ENCODE measurements at regions not wholly inside any gene's neighbourhood (a gene's known extent, or its start where the extent isn't known, plus 50 kb on each side); places are given as distances from the start of the nearest gene placed in this dataset.
"Not testable (repeated sequence)": the region's sequence is repeated elsewhere in the genome, so short reads cannot be mapped to it uniquely, and the experiment has no call there.

DNA sequence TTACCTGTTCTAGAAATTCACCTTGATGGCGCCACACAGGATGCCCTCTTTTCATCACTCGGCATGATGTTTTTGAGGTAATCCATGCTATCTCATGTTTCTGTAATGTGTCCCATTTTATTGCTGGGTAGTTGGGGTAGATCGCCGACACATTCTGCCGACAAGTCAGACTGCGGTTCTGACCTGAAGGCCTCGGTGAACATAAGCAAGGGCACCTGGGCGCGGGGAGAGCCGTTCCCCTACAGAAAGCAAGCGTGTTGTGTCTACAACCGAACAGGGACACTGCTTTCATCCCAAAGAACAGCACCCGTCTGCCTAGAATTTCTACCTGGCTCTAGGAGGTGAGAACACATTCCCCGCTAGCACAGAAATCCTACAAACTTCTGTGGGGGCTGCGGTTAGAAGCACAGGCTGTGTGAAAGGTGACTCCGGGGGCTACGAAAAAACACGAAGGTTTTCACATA is 149.2 kb downstream of the PPIAL4G start:
- no peaks in the 10 kb centered on the region for H3K9me3 ChIP-seq (ENCODE audit: severe bottlenecking)
- peaks cover 8% of the 10 kb centered on the region for H3K4me1 ChIP-seq (ENCODE audit: insufficient read depth, poor library complexity, severe bottlenecking)
- ATAC-seq (ENCODE audit: low read depth) (peak; percentile 4; the same call in 2 of the 3 replicates), DNase-seq (ENCODE audit: low spot score) (no peak)
- TF ChIP-seq, protein P1, sequence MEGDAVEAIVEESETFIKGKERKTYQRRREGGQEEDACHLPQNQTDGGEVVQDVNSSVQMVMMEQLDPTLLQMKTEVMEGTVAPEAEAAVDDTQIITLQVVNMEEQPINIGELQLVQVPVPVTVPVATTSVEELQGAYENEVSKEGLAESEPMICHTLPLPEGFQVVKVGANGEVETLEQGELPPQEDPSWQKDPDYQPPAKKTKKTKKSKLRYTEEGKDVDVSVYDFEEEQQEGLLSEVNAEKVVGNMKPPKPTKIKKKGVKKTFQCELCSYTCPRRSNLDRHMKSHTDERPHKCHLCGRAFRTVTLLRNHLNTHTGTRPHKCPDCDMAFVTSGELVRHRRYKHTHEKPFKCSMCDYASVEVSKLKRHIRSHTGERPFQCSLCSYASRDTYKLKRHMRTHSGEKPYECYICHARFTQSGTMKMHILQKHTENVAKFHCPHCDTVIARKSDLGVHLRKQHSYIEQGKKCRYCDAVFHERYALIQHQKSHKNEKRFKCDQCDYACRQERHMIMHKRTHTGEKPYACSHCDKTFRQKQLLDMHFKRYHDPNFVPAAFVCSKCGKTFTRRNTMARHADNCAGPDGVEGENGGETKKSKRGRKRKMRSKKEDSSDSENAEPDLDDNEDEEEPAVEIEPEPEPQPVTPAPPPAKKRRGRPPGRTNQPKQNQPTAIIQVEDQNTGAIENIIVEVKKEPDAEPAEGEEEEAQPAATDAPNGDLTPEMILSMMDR (IDR thresholded peaks at IDR 0.05; ENCODE audit: poor library complexity, severe bottlenecking), result no peak
- H3K27ac ChIP-seq (ENCODE audit: poor library complexity, severe bottlenecking), result peak overlapping the region; percentile 47
- H3K4me3 ChIP-seq (ENCODE audit: severe bottlenecking), result peak overlapping the region; percentile 37
- no peaks in the 10 kb centered on the region for H3K27me3 ChIP-seq (ENCODE audit: insufficient read depth, poor library complexity, severe bottlenecking)
- H3K36me3 ChIP-seq (ENCODE audit: low read depth), result no peaks in the 10 kb centered on the region

DNA sequence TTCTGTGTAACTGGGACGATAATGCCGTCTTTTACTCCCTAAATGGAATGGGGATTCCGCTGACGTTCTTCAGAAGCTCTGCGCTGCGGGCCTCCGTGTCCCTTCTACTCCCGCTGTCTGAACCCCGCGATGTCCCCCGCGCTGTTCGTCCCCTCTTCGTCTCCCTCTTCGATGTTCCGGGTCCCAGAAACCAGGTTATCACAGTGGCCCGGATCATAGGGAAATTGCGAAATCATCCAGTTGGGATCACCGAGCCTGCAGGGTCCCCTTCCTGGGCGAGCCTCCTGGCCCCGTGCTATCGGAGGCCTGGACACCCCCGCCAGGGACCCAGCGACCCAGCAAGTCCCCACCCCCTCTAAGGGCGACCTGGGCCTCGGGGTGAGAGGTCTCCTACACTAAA is 154.2 kb downstream of the PPIAL4G start:
- Histone ChIP-seq H3K36me3 (ENCODE audit: low read depth) (no peaks in the 10 kb centered on the region), H3K27me3 (ENCODE audit: insufficient read depth, poor library complexity, severe bottlenecking) (no peaks in the 10 kb centered on the region)

DNA sequence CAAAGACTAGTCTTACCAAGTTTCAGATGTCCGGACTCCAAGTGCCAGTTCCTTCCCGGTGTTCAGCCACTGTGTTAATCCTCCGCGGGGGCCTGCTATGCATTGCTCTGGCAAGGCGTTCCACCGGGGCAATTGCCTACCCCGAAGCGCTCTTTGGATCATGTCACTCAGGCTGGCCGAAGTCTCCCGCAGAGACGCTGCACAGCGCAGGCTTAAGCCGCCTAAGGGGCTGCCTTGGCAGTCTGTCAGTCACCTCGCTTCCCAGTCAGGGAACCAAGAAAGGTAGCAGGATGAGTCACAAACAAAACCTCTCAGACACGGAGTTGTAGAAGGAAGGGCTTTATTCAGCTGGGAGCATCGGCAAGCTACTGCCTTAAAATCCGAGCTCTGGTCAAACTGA is 158.1 kb downstream of the PPIAL4G start:
- not testable (repeated sequence) for H3K36me3 ChIP-seq (ENCODE audit: low read depth); H3K4me1 ChIP-seq (ENCODE audit: insufficient read depth, poor library complexity, severe bottlenecking); DNase-seq (ENCODE audit: low spot score); H3K9me3 ChIP-seq (ENCODE audit: severe bottlenecking); H3K27ac ChIP-seq (ENCODE audit: poor library complexity, severe bottlenecking); H3K27me3 ChIP-seq (ENCODE audit: insufficient read depth, poor library complexity, severe bottlenecking); ATAC-seq (ENCODE audit: low read depth); H3K4me3 ChIP-seq (ENCODE audit: severe bottlenecking)

More for the DNA sequence above, 154.2 kb downstream of the PPIAL4G start:
- TF ChIP-seq, protein P1 (IDR thresholded peaks at IDR 0.05; ENCODE audit: poor library complexity, severe bottlenecking), result no peak
- H3K4me1 ChIP-seq (ENCODE audit: insufficient read depth, poor library complexity, severe bottlenecking), result peaks cover 8% of the 10 kb centered on the region
- H3K4me3 ChIP-seq (ENCODE audit: severe bottlenecking), result no peak overlapping the region
- no peak overlapping the region for H3K27ac ChIP-seq (ENCODE audit: poor library complexity, severe bottlenecking)
- DNase-seq (ENCODE audit: low spot score), result no peak
- no peaks in the 10 kb centered on the region for H3K9me3 ChIP-seq (ENCODE audit: severe bottlenecking)
- ATAC-seq (ENCODE audit: low read depth), result no peak

DNA sequence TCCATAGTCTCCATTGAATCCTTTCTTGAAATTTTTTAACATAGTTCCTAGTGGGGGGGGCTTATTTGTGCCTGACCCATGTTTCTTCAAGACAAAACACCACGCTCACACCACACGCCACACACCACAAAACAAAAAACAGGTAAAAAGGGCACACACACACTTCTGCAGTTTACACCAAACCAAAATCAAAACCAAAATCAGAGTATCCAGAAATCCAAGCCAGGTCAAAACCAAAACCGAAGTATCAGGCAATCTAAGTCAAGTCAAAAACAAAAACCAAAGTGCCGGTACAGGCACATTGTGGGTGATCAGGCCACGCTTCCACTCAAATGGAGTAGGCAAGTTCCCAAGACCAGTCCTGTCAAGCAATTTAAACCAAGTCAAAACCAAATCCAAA is 158.6 kb downstream of the PPIAL4G start:
- ATAC-seq (ENCODE audit: low read depth); H3K27ac ChIP-seq (ENCODE audit: poor library complexity, severe bottlenecking); H3K36me3 ChIP-seq (ENCODE audit: low read depth); H3K9me3 ChIP-seq (ENCODE audit: severe bottlenecking); H3K4me1 ChIP-seq (ENCODE audit: insufficient read depth, poor library complexity, severe bottlenecking); DNase-seq (ENCODE audit: low spot score); H3K4me3 ChIP-seq (ENCODE audit: severe bottlenecking); H3K27me3 ChIP-seq (ENCODE audit: insufficient read depth, poor library complexity, severe bottlenecking): not testable (repeated sequence)

DNA sequence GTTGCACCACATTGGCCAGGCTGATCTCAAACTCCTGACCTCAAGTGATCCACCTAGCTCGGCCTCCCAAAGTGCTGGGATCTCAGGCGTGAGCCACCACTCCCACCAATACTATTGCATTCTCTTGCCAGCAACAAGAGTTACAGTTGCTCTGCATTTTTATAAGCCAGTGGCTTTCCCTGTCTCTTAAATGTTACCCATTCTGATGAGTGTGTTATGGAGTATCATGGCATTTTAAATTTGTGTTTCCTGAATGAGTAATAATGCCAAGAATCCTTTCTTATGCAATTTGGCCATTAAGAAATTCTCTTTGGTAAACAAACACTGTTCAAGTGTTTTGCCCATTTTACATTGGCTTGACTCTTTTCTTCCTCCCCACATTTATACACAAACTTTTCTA is 163.0 kb downstream of the PPIAL4G start:
- H3K4me3 ChIP-seq (ENCODE audit: severe bottlenecking); H3K27me3 ChIP-seq (ENCODE audit: insufficient read depth, poor library complexity, severe bottlenecking); H3K27ac ChIP-seq (ENCODE audit: poor library complexity, severe bottlenecking); DNase-seq (ENCODE audit: low spot score); H3K36me3 ChIP-seq (ENCODE audit: low read depth); H3K4me1 ChIP-seq (ENCODE audit: insufficient read depth, poor library complexity, severe bottlenecking); H3K9me3 ChIP-seq (ENCODE audit: severe bottlenecking): not testable (repeated sequence)
- peak; percentile 38; the same call in 1 of the 3 replicates for ATAC-seq (ENCODE audit: low read depth)

DNA sequence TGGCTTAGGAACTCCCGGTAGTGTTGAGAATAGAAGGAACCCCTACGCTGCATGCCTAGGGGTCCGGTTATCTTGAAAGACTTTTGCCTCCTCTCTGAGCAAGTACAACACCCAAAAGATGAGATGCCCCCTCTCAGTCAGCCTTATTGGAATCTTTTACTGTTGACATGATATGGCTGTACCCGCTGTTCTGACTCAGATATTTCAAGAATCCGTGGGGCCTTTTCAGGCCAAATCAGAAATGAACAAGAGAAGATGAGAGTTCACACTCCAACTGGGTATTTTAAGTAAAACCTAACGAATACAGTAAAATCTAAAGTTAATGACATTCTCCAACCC is 164.2 kb downstream of the PPIAL4G start:
- H3K36me3 ChIP-seq (ENCODE audit: low read depth), result no peaks in the 10 kb centered on the region
- TF ChIP-seq, protein P1 (IDR thresholded peaks at IDR 0.05; ENCODE audit: poor library complexity, severe bottlenecking), result no peak
- H3K27me3 ChIP-seq (ENCODE audit: insufficient read depth, poor library complexity, severe bottlenecking), result no peaks in the 10 kb centered on the region

More for the DNA sequence above, 164.2 kb downstream of the PPIAL4G start:
- Histone ChIP-seq H3K4me1 (ENCODE audit: insufficient read depth, poor library complexity, severe bottlenecking) (no peaks in the 10 kb centered on the region), H3K9me3 (ENCODE audit: severe bottlenecking) (no peaks in the 10 kb centered on the region), H3K27ac (ENCODE audit: poor library complexity, severe bottlenecking) (no peak overlapping the region), H3K4me3 (ENCODE audit: severe bottlenecking) (no peak overlapping the region)
- DNase-seq (ENCODE audit: low spot score) (no peak), ATAC-seq (ENCODE audit: low read depth) (no peak)

Measured in RWPE2 (cell line).